Tibial nerve (tissue), 4 donors: ENCODE measurements at regions not wholly inside any gene's neighbourhood (a gene's known extent, or its start where the extent isn't known, plus 50 kb on each side); places are given as distances from the start of the nearest gene placed in this dataset.

ENCODE experiments used
- EP300 ChIP-seq, 2 donors: sonication (generic); formaldehyde crosslinking; IDR thresholded peaks; one replicate each; pipeline ENCODE4 v1.6.1; 2017; ENCODE audit warnings: antibody characterized with exemption in 2 of 2, mild to moderate bottlenecking in 1 of 2
- POLR2A ChIP-seq, 2 donors: fragments of 450-650 bp; IDR thresholded peaks; one replicate each; pipeline ENCODE4 v1.6.1; 2017; ENCODE audit warnings: antibody characterized with exemption in 2 of 2, mild to moderate bottlenecking in 2 of 2, moderate library complexity in 2 of 2
- TF ChIP-seq, protein P1 (sequence below), 5 experiments: fragments of 200-600 bp in 3 of 5; fragments of 450-650 bp in 2 of 5; sonication (generic) in 3 of 5; IDR thresholded peaks; one replicate each; pipeline ENCODE4 v1.5.1; 2016 to 2019; ENCODE audit warnings: antibody characterized with exemption in 5 of 5, mild to moderate bottlenecking in 3 of 5, moderate library complexity in 2 of 5

DNA sequence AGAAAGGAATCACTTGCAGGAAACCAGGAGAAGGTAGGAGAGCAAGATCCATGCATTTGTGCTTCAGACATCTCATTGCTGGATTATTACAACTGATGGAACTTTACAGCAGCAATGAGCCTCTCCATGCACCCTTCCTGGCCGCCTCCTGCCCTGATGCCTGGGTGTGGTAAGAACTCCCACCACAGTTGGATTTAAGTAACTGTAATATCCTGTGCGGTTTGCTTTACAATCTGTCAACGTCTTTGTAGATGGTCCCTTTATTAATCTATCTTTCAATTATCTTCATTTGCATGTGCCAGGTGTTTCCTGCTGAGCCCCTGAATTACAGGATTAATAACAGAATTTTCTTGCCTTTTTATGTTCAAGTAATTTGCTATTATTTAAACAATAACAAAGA lies 1300.5 kb upstream of the TMEM132C start:
- TF ChIP-seq EP300 (IDR thresholded peaks at IDR 0.05) (no peak), POLR2A (IDR thresholded peaks at IDR 0.05) (no peak)
- TF ChIP-seq, protein P1, sequence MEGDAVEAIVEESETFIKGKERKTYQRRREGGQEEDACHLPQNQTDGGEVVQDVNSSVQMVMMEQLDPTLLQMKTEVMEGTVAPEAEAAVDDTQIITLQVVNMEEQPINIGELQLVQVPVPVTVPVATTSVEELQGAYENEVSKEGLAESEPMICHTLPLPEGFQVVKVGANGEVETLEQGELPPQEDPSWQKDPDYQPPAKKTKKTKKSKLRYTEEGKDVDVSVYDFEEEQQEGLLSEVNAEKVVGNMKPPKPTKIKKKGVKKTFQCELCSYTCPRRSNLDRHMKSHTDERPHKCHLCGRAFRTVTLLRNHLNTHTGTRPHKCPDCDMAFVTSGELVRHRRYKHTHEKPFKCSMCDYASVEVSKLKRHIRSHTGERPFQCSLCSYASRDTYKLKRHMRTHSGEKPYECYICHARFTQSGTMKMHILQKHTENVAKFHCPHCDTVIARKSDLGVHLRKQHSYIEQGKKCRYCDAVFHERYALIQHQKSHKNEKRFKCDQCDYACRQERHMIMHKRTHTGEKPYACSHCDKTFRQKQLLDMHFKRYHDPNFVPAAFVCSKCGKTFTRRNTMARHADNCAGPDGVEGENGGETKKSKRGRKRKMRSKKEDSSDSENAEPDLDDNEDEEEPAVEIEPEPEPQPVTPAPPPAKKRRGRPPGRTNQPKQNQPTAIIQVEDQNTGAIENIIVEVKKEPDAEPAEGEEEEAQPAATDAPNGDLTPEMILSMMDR (IDR thresholded peaks at IDR 0.05) = no peak
